SK-N-SH (cell line): ENCODE measurements at regions not wholly inside any gene's neighbourhood (a gene's known extent, or its start where the extent isn't known, plus 50 kb on each side); places are given as distances from the start of the nearest gene placed in this dataset.

Experiments used
- CTCF ChIP-seq: fragments of 200-600 bp; sonication (generic); IDR thresholded peaks from 2 replicates; pipeline ENCODE4 v1.6.1; 2017; ENCODE audit warnings: antibody characterized with exemption, mild to moderate bottlenecking, moderate library complexity
- FOXJ3 ChIP-seq: sonication (generic); formaldehyde crosslinking; IDR thresholded peaks from 2 replicates; pipeline ENCODE4 v1.5.1; 2020; ENCODE audit warnings: mild to moderate bottlenecking, missing genetic modification reagents
- IRF3 ChIP-seq: fragments of 150-350 bp; IDR thresholded peaks from 2 replicates; pipeline ENCODE4 v1.6.1; 2016; ENCODE audit warnings: mild to moderate bottlenecking, low read depth, low read length

- TF ChIP-seq CTCF (no peak), IRF3 (no peak), FOXJ3 (CRISPR knock-in tag) (no peak)
These were observed 324.2 kb upstream of the AADAT start for GRCh38 chr4:170413951-170414350.
